Parathyroid adenoma (tissue), 2 donors: ENCODE measurements at regions not wholly inside any gene's neighbourhood (a gene's known extent, or its start where the extent isn't known, plus 50 kb on each side); places are given as distances from the start of the nearest gene placed in this dataset.

Experiments
- H2AFZ ChIP-seq: fragments of 300-600 bp; sonication (generic); one replicate; pipeline ENCODE4 v1.7.0; 2017; ENCODE audit warnings: antibody characterized with exemption, mild to moderate bottlenecking
- H3K27ac ChIP-seq: fragments of 300-600 bp; sonication (generic); one replicate; pipeline ENCODE4 v1.7.0; 2017
- H3K27me3 ChIP-seq: fragments of 300-600 bp; sonication (generic); one replicate; pipeline ENCODE4 v1.7.0; 2017; ENCODE audit warnings: low read length; ENCODE audit not compliant: control insufficient read depth, insufficient read depth
- H3K36me3 ChIP-seq: fragments of 300-600 bp; sonication (generic); one replicate; pipeline ENCODE4 v1.7.0; 2017; ENCODE audit warnings: low read length; ENCODE audit not compliant: control insufficient read depth, insufficient read depth
- H3K4me1 ChIP-seq: fragments of 300-600 bp; sonication (generic); one replicate; pipeline ENCODE4 v1.7.0; 2017; ENCODE audit warnings: control low read depth
- H3K4me2 ChIP-seq: fragments of 300-600 bp; sonication (generic); one replicate; pipeline ENCODE4 v1.7.0; 2017; ENCODE audit warnings: low read length
- H3K4me3 ChIP-seq: fragments of 300-600 bp; sonication (generic); one replicate; pipeline ENCODE4 v1.7.0; 2017; ENCODE audit warnings: low read depth, low read length
- H3K79me2 ChIP-seq: fragments of 300-600 bp; sonication (generic); one replicate; pipeline ENCODE4 v1.7.0; 2017; ENCODE audit warnings: control low read depth
- H3K9ac ChIP-seq: fragments of 300-600 bp; sonication (generic); one replicate; pipeline ENCODE4 v1.7.0; 2017; ENCODE audit warnings: mild to moderate bottlenecking
- H3K9me3 ChIP-seq: fragments of 300-600 bp; sonication (generic); one replicate; pipeline ENCODE4 v1.7.0; 2017; ENCODE audit warnings: low read length; ENCODE audit not compliant: control insufficient read depth
- TF ChIP-seq, protein P1 (sequence below): fragments of 300-600 bp; sonication (generic); IDR thresholded peaks from one replicate; pipeline ENCODE4 v1.7.0; 2017; ENCODE audit warnings: antibody characterized with exemption, mild to moderate bottlenecking
- donor health status: primary hyperparathyroidism.

DNA sequence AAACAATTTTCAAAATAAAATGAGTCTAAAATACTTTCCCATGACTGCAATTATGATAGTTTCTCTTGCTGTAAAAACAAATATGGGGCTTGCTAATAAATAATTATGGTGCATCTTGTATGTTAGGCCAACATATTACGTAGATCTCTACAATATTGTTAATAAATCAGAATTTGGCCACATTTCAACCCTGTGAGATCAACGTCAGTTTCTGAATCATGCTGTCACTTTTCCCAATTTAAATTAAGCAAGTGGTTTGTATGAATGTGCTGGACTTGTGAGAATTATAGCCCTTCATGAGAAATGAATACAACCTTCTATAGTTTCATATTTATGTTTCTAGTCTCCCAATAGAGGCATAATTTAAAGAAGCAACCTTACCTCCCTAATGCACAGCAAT lies 808.9 kb downstream of the SUCLG1 start:
- H3K9ac ChIP-seq, result no peak overlapping the region
- H3K4me3 ChIP-seq, result no peak overlapping the region
- no peak overlapping the region for H3K4me2 ChIP-seq
- H3K27ac ChIP-seq, result no peak overlapping the region
- no peaks in the 10 kb centered on the region for H3K9me3 ChIP-seq
- no peak overlapping the region for H2AFZ ChIP-seq
- H3K4me1 ChIP-seq, result no peaks in the 10 kb centered on the region
- TF ChIP-seq, protein P1, sequence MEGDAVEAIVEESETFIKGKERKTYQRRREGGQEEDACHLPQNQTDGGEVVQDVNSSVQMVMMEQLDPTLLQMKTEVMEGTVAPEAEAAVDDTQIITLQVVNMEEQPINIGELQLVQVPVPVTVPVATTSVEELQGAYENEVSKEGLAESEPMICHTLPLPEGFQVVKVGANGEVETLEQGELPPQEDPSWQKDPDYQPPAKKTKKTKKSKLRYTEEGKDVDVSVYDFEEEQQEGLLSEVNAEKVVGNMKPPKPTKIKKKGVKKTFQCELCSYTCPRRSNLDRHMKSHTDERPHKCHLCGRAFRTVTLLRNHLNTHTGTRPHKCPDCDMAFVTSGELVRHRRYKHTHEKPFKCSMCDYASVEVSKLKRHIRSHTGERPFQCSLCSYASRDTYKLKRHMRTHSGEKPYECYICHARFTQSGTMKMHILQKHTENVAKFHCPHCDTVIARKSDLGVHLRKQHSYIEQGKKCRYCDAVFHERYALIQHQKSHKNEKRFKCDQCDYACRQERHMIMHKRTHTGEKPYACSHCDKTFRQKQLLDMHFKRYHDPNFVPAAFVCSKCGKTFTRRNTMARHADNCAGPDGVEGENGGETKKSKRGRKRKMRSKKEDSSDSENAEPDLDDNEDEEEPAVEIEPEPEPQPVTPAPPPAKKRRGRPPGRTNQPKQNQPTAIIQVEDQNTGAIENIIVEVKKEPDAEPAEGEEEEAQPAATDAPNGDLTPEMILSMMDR, result no peak
- no peaks in the 10 kb centered on the region for H3K36me3 ChIP-seq
- H3K79me2 ChIP-seq, result no peaks in the 10 kb centered on the region
- no peaks in the 10 kb centered on the region for H3K27me3 ChIP-seq

DNA sequence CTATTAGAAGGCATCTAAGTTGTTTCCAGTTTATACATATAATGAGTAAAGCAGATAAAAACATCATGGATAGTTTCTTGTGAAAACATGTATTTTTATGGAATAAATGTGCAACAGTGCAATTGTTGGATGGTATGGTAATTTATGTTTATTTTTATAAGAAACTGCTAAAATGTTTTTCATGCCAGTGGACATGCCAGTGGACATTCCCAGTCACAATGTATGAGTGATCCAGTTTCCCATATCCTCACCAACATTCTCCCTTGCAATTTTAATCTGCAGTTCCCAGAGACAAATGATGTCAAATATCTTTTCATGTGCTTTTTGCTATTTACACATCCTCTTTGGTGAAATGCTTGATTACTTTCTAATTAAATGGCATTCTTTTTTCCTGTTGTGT lies 818.6 kb downstream of the SUCLG1 start:
- Histone ChIP-seq H3K36me3 (no peaks in the 10 kb centered on the region), H3K4me3 (no peak overlapping the region), H3K27ac (no peak overlapping the region), H3K9me3 (no peaks in the 10 kb centered on the region), H2AFZ (no peak overlapping the region), H3K4me2 (no peak overlapping the region), H3K4me1 (no peaks in the 10 kb centered on the region), H3K79me2 (no peaks in the 10 kb centered on the region), H3K9ac (no peak overlapping the region), H3K27me3 (no peaks in the 10 kb centered on the region)
- TF ChIP-seq, protein P1, result no peak

DNA sequence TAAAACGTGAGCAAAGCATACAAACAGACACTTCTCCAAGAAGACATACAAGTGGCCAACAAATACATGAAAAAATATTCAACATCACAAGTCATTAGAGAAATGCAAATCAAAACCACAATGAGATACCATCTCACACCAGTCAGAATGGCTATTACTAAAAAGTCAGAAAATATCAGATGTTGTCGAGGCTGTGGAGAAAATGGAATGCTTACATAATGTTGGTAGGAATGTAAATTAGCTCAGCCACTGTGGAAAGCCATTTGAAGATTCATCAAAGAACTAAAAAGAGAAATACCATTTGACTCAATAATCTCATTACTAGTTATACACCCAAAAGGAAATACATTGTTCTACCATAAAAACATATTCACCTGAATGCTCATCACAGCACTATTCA lies 825.7 kb downstream of the SUCLG1 start:
- H3K4me3 ChIP-seq, result no peak overlapping the region
- H3K9me3 ChIP-seq, result no peaks in the 10 kb centered on the region
- H2AFZ ChIP-seq, result no peak overlapping the region
- no peak overlapping the region for H3K27ac ChIP-seq
- no peaks in the 10 kb centered on the region for H3K4me1 ChIP-seq
- no peaks in the 10 kb centered on the region for H3K79me2 ChIP-seq
- TF ChIP-seq, protein P1, result no peak
- no peak overlapping the region for H3K4me2 ChIP-seq
- H3K9ac ChIP-seq, result no peak overlapping the region
- H3K27me3 ChIP-seq, result no peaks in the 10 kb centered on the region
- no peaks in the 10 kb centered on the region for H3K36me3 ChIP-seq

DNA sequence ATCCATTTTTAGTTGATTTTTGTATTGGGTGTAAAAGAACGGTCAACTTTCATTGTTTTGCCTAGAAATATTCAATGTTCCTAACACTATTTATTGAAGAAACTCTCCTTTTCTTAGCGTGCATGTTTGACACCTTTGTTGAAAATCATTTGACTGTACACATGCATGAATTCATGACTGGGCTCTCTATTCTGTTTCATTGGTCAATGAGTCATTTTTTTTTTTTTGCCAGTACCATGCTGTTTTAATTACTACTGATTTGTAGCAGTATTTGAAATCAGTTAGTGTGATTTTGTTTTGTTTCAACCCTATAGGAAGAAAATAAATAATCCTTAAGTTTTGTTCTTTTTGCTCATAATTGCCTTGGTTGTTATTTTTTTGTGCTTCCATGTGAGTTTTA lies 828.7 kb downstream of the SUCLG1 start:
- Histone ChIP-seq H3K9me3 (no peaks in the 10 kb centered on the region), H3K36me3 (no peaks in the 10 kb centered on the region), H3K9ac (no peak overlapping the region), H3K27ac (no peak overlapping the region), H2AFZ (no peak overlapping the region), H3K4me1 (no peaks in the 10 kb centered on the region), H3K79me2 (no peaks in the 10 kb centered on the region), H3K4me2 (no peak overlapping the region), H3K4me3 (no peak overlapping the region), H3K27me3 (no peaks in the 10 kb centered on the region)
- TF ChIP-seq, protein P1, result no peak

DNA sequence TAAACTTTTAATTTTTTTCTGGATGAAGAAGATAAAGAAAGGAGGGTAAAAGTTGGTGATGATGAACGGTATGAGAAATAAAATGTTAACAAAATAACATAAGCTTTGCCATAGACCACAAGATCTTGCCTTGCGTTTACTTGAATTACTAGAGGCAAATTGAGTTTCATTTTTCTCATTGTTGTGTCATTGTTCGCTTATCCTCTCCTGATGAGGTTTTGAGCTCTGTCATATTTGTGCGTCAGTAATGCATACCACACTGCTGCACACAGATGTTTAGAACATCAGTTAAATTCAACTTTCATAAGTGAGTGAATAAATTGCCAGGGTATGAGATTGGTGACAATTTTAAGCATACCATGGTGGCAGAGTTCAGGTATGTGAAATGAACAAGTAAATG lies 843.6 kb downstream of the SUCLG1 start:
- Histone ChIP-seq H3K4me2 (no peak overlapping the region), H3K27me3 (no peaks in the 10 kb centered on the region), H3K27ac (no peak overlapping the region), H3K79me2 (no peaks in the 10 kb centered on the region), H3K9ac (no peak overlapping the region), H3K36me3 (no peaks in the 10 kb centered on the region), H3K4me3 (no peak overlapping the region), H3K4me1 (no peaks in the 10 kb centered on the region), H3K9me3 (no peaks in the 10 kb centered on the region), H2AFZ (no peak overlapping the region)
- TF ChIP-seq, protein P1, result no peak
